ENCODE measurements at regions not wholly inside any gene's neighbourhood (a gene's known extent, or its start where the extent isn't known, plus 50 kb on each side); places are given as distances from the start of the nearest gene placed in this dataset.
"Not testable (repeated sequence)": the region's sequence is repeated elsewhere in the genome, so short reads cannot be mapped to it uniquely, and the experiment has no call there.

DNA sequence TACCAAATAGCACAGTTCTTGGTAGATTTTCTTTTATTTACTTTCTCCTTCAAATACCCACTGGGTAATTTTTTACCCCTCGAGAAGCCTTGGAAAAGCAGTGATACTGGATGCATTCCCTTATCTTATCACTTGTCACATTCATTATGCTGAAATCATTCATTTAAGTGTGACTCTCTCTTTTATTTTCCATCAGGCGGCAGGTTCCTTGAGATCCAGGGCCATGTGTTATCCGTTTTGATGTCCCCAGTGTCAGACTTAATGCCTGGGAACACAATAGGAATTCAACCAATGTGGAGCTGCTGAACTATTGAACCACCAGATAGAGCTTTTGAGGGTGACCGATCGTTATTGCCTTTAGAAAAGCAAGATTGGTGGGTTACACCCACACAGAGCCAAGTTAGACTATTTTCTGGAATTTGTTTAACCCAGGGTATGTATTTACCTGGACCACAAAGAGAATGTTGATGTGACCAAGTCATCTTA, 51.5 kb upstream of the ATP5PO start:
- no peak for DNase-seq (ENCODE audit: low read depth)

DNA sequence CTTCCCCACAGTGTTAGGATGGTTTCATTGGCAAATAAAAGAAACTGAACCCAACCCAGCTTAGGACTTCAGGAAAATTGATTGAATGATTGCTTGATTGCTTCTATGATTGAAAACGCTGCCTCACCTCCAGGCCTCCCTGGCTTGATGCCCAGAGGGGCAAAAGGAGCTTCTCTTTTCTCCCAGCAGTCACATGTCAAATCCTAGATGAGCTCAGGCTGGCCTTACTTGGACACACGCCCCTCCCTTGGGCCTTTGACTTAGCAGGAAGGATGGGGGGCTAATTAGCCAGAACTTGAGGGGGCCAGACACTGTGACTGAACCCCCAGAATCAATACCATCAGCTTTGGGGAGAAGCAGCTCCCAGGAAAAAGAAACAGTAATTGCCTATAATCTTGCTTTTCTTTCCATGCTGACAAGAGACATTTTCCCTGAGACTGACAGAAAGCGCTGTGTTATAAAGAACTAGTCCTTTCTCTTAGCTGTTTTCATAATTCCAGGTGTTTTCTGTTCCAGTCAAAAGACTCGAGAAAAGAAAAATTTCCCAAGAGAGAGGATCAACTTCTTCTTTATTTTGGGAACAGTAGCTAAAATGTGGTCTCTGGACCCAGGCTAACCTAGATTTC, 50.8 kb upstream of the ATP5PO start:
- no peak for DNase-seq (ENCODE audit: low read depth)
- no peak for TF ChIP-seq CTCF (IDR thresholded peaks at IDR 0.05; ENCODE audit: low read length, missing control alignments)
- no peak overlapping the region for H3K4me3 ChIP-seq (replicated peaks; ENCODE audit: low read depth, low read length)

More for the DNA sequence above, 51.5 kb upstream of the ATP5PO start:
- TF ChIP-seq CTCF (IDR thresholded peaks at IDR 0.05; ENCODE audit: low read length, missing control alignments) = no peak
- no peak overlapping the region for H3K4me3 ChIP-seq (replicated peaks; ENCODE audit: low read depth, low read length)

GRCh38 chr21:33965662-33966061, 50.1 kb upstream of the ATP5PO start:
- not testable (repeated sequence) for DNase-seq (ENCODE audit: low read depth); H3K4me3 ChIP-seq (replicated peaks; ENCODE audit: low read depth, low read length)

Data from fibroblast of pulmonary artery (primary cell).